Stimulated activated naive CD4-positive, alpha-beta T cell (primary cell): ENCODE measurements at regions not wholly inside any gene's neighbourhood (a gene's known extent, or its start where the extent isn't known, plus 50 kb on each side); places are given as distances from the start of the nearest gene placed in this dataset.
"Not testable (repeated sequence)": the region's sequence is repeated elsewhere in the genome, so short reads cannot be mapped to it uniquely, and the experiment has no call there.

ENCODE experiments used
- DNase-seq, 6 experiments: peaks; one replicate each; lab custom pipeline; 2025; lab: John Stamatoyannopoulos, UW

GRCh38 chr2:209049608-209050007, 374.2 kb upstream of the MAP2 start:
- DNase-seq, result no peak

GRCh38 chr2:209062210-209062609, 361.6 kb upstream of the MAP2 start:
- no peak for DNase-seq

GRCh38 chr2:209070262-209070661, 353.6 kb upstream of the MAP2 start:
- DNase-seq, result no peak

GRCh38 chr2:209073151-209073550, 350.7 kb upstream of the MAP2 start:
- no peak for DNase-seq

GRCh38 chr2:209074711-209075110, 349.1 kb upstream of the MAP2 start:
- no peak for DNase-seq

GRCh38 chr2:209076151-209076550, 347.7 kb upstream of the MAP2 start:
- no peak for DNase-seq

- no peak for DNase-seq
These were observed 337.1 kb upstream of the MAP2 start for GRCh38 chr2:209086761-209087160.

- no peak for DNase-seq
These were observed 332.8 kb upstream of the MAP2 start for GRCh38 chr2:209091056-209091455.

GRCh38 chr2:209094221-209094620, 329.6 kb upstream of the MAP2 start:
- no peak for DNase-seq

- DNase-seq, result no peak
These were observed 328.4 kb upstream of the MAP2 start for GRCh38 chr2:209095432-209095831.

GRCh38 chr2:209097168-209097567, 326.7 kb upstream of the MAP2 start:
- DNase-seq, result no peak

GRCh38 chr2:209102319-209102718, 321.5 kb upstream of the MAP2 start:
- no peak for DNase-seq

- no peak for DNase-seq
These were observed 310.8 kb upstream of the MAP2 start for GRCh38 chr2:209113026-209113425.

GRCh38 chr2:209114588-209115240, 309.1 kb upstream of the MAP2 start:
- no peak for DNase-seq

- no peak for DNase-seq
These were observed 302.2 kb upstream of the MAP2 start for GRCh38 chr2:209121691-209122090.

- no peak for DNase-seq
These were observed 298.6 kb upstream of the MAP2 start for GRCh38 chr2:209125291-209125690.

- DNase-seq, result no peak
These were observed 285.8 kb upstream of the MAP2 start for GRCh38 chr2:209138079-209138478.

- DNase-seq, result no peak
These were observed 282.7 kb upstream of the MAP2 start for GRCh38 chr2:209141142-209141541.

- no peak for DNase-seq
These were observed 282.0 kb upstream of the MAP2 start for GRCh38 chr2:209141818-209142217.

- DNase-seq, result not testable (repeated sequence)
These were observed 278.6 kb upstream of the MAP2 start for GRCh38 chr2:209145220-209145691.

- no peak for DNase-seq
These were observed 277.7 kb upstream of the MAP2 start for GRCh38 chr2:209145941-209146681.

- DNase-seq, result no peak
These were observed 277.0 kb upstream of the MAP2 start for GRCh38 chr2:209146682-209147320.

- DNase-seq, result no peak
These were observed 275.9 kb upstream of the MAP2 start for GRCh38 chr2:209147981-209148380.
